C4-2B (cell line): ENCODE measurements at regions not wholly inside any gene's neighbourhood (a gene's known extent, or its start where the extent isn't known, plus 50 kb on each side); places are given as distances from the start of the nearest gene placed in this dataset.

Experiments
- ZFX ChIP-seq: fragments of 450-650 bp; IDR thresholded peaks from 2 replicates; pipeline ENCODE4 v1.6.1; 2017
- TF ChIP-seq, protein P1 (sequence below): fragments of 450-650 bp; conservative IDR thresholded peaks from 2 replicates; pipeline ENCODE4 v1.5.1; 2017; ENCODE audit warnings: mild to moderate bottlenecking

DNA sequence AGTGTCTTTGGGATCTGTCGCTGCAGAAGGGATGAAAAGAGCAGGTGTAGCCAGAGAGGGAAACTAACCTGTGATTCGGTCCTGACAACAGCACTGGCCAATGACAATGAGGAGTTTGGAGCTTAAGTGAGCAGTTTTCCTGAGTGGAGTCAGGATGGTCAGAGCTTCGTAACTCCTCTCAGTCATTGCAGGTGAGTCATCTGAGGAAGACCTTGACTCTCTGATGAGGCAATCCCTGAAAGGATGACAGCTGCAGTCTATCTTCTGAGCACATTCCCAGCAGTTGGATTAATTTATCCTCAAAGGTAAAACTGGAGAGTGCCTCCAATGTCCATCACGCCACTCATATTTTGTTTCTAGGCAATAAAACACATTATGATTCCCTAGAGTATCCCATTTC lies 401.9 kb downstream of the POM121L12 start:
- TF ChIP-seq, protein P1, sequence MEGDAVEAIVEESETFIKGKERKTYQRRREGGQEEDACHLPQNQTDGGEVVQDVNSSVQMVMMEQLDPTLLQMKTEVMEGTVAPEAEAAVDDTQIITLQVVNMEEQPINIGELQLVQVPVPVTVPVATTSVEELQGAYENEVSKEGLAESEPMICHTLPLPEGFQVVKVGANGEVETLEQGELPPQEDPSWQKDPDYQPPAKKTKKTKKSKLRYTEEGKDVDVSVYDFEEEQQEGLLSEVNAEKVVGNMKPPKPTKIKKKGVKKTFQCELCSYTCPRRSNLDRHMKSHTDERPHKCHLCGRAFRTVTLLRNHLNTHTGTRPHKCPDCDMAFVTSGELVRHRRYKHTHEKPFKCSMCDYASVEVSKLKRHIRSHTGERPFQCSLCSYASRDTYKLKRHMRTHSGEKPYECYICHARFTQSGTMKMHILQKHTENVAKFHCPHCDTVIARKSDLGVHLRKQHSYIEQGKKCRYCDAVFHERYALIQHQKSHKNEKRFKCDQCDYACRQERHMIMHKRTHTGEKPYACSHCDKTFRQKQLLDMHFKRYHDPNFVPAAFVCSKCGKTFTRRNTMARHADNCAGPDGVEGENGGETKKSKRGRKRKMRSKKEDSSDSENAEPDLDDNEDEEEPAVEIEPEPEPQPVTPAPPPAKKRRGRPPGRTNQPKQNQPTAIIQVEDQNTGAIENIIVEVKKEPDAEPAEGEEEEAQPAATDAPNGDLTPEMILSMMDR: no peak
- no peak for TF ChIP-seq ZFX
